Activated naive CD4-positive, alpha-beta T cell treated with anti-CD3 and anti-CD28 coated beads, Interleukin-2, amount 10 ng/mL, durations not matched to agents 7 days and 5 days (primary cell): ENCODE measurements at regions not wholly inside any gene's neighbourhood (a gene's known extent, or its start where the extent isn't known, plus 50 kb on each side); places are given as distances from the start of the nearest gene placed in this dataset.

Source experiments
- CTCF ChIA-PET: fragments of 350-600 bp; sonication (Branson Sonifier 250); formaldehyde crosslinking; loops from one replicate; lab custom pipeline; 2021; ENCODE audit warnings: antibody characterized with exemption; lab: Charles Lee
- DNase-seq: peaks from one replicate; pipeline ENCODE4 v3.0.0-alpha.2; 2020
- H3K27ac Mint-ChIP-seq: one replicate; pipeline ENCODE4 v1.8.0; 2021; ENCODE audit warnings: mild to moderate bottlenecking, moderate library complexity, mixed read lengths
- H3K27me3 Mint-ChIP-seq: one replicate; pipeline ENCODE4 v1.8.0; 2021; ENCODE audit warnings: mild to moderate bottlenecking, mixed read lengths
- H3K36me3 Mint-ChIP-seq: one replicate; pipeline ENCODE4 v1.8.0; 2021; ENCODE audit warnings: mixed read lengths
- H3K4me1 Mint-ChIP-seq: one replicate; pipeline ENCODE4 v1.8.0; 2021; ENCODE audit warnings: mixed read lengths
- H3K4me3 Mint-ChIP-seq: one replicate; pipeline ENCODE4 v1.8.0; 2021; ENCODE audit warnings: mild to moderate bottlenecking, moderate library complexity, mixed read lengths
- H3K9me3 Mint-ChIP-seq: one replicate; pipeline ENCODE4 v1.8.0; 2021; ENCODE audit warnings: mixed read lengths

GRCh38 chr10:90162271-90162853 is 461.0 kb downstream of the KIF20B start:
- CTCF ChIA-PET = no interaction called here
- Mint-ChIP-seq H3K9me3 (no peaks in the 10 kb centered on the region), H3K4me3 (no peak overlapping the region), H3K27me3 (no peaks in the 10 kb centered on the region), H3K27ac (no peak overlapping the region), H3K36me3 (no peaks in the 10 kb centered on the region), H3K4me1 (no peaks in the 10 kb centered on the region)
- no peak for DNase-seq

- H3K4me1 Mint-ChIP-seq = no peaks in the 10 kb centered on the region
- no peak overlapping the region for H3K27ac Mint-ChIP-seq
- no peaks in the 10 kb centered on the region for H3K9me3 Mint-ChIP-seq
- CTCF ChIA-PET = no interaction called here
- no peaks in the 10 kb centered on the region for H3K36me3 Mint-ChIP-seq
- DNase-seq = no peak
- H3K27me3 Mint-ChIP-seq = no peaks in the 10 kb centered on the region
- H3K4me3 Mint-ChIP-seq = no peak overlapping the region
Observed at GRCh38 chr10:90167174-90168064, 466.0 kb downstream of the KIF20B start.

GRCh38 chr10:90168244-90168643 is 466.9 kb downstream of the KIF20B start:
- DNase-seq = no peak
- Mint-ChIP-seq H3K4me1 (no peaks in the 10 kb centered on the region), H3K9me3 (no peaks in the 10 kb centered on the region), H3K27me3 (no peaks in the 10 kb centered on the region), H3K36me3 (no peaks in the 10 kb centered on the region), H3K4me3 (no peak overlapping the region), H3K27ac (no peak overlapping the region)
- CTCF ChIA-PET = no interaction called here

DNA sequence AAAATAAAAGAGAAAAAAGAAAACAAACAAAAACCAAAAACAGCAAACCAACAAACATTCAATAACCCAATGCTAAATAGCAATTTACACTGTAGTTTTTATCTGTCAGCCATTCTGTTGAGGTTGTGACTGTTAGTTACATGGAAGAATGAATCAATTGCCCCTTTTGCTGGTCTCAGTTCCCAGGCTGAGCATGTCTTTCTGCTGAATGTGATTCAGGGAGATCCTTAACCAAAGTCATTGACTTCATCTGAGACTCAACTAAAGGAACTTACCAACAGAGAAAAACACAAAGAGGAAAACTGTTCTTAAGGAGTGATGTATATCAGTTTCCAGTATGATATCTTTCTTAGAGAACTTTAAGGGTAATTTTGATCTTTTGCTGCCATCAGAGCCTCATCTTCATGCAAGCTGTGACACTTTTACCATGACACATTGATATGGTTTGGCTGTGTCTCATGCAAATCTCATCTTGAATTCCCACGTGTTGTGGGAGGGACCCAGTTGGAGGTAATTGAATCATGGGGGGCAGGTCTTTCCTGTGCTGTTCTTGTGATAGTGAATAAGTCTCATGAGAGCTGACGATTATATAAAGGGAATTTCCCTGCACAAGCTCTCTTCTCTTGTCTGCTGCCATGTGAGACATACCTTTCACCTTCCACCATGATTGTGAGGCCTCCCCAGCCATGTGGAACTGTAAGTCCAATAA is 469.8 kb downstream of the KIF20B start:
- Mint-ChIP-seq H3K27ac (no peak overlapping the region), H3K4me3 (no peak overlapping the region), H3K36me3 (no peaks in the 10 kb centered on the region), H3K27me3 (no peaks in the 10 kb centered on the region), H3K9me3 (no peaks in the 10 kb centered on the region), H3K4me1 (no peaks in the 10 kb centered on the region)
- DNase-seq = no peak
- CTCF ChIA-PET = no interaction called here

- CTCF ChIA-PET = no interaction called here
- no peaks in the 10 kb centered on the region for H3K4me1 Mint-ChIP-seq
- no peaks in the 10 kb centered on the region for H3K9me3 Mint-ChIP-seq
- no peak for DNase-seq
- no peaks in the 10 kb centered on the region for H3K36me3 Mint-ChIP-seq
- no peak overlapping the region for H3K27ac Mint-ChIP-seq
- no peak overlapping the region for H3K4me3 Mint-ChIP-seq
- H3K27me3 Mint-ChIP-seq = no peaks in the 10 kb centered on the region
Observed at GRCh38 chr10:90174531-90174930, 473.1 kb downstream of the KIF20B start.

DNA sequence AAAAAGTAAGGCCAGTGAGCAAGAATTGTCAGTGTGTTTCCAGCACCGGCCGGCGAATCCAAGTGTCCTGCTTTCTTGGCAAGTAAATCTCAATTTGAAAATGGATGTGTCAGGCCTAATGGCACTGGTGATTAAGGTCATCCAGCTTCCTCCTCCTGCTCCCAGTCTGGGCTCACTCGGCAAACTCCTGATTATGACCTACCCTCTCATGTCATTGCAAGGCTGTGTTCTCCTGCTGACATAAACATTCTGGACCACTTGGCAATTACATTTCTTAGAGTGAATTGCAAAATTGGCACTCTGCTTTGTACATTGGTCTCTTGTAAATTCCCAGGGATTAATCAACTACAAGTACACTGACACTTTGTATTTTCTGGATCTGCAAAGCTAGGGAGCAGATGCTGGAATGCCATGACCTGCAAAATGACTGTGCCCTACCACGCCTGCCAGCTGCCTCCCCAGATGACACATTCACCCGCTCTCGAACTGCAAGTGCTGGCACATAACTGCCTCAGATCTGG is 473.8 kb downstream of the KIF20B start:
- H3K9me3 Mint-ChIP-seq = no peaks in the 10 kb centered on the region
- no peak for DNase-seq
- H3K36me3 Mint-ChIP-seq = no peaks in the 10 kb centered on the region
- H3K4me1 Mint-ChIP-seq = no peaks in the 10 kb centered on the region
- CTCF ChIA-PET = no interaction called here
- H3K27ac Mint-ChIP-seq = no peak overlapping the region
- no peaks in the 10 kb centered on the region for H3K27me3 Mint-ChIP-seq
- no peak overlapping the region for H3K4me3 Mint-ChIP-seq

DNA sequence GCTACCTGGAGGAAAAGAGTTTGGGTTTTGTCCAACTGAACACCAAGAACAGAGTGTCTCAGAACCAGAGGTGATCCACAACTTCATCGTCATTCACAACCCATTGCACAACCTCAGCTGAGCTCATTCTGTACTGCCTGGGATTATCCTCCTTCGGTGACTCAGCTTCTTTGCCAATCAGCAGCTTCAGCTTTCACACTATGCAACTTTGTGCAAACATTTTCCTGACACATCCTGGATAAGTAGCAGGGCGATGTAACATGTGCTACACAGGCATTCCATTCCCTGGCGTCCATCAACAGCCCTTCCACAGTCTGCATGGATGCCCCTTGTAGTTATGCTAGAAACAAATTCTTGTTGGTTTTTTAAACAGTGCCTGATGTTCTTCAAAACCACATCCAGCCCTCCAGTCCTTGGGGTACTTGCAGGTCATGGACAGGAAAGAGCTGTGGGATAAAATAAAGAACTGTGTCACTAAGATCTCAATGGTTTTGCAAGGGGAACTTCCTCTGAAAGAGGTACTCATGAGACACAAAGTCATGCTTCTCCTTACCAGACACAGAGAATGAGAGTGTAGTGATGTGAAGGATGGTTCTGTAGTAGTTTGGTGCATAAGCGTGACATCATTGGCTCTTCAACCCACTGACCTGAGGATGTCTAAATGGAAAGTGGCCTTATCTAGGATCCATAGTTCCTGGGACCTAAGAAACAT is 478.5 kb downstream of the KIF20B start:
- Mint-ChIP-seq H3K9me3 (peaks cover 4% of the 10 kb centered on the region), H3K4me1 (no peaks in the 10 kb centered on the region), H3K4me3 (no peak overlapping the region), H3K27ac (no peak overlapping the region), H3K36me3 (no peaks in the 10 kb centered on the region), H3K27me3 (no peaks in the 10 kb centered on the region)
- CTCF ChIA-PET = no interaction called here
- DNase-seq = no peak

DNA sequence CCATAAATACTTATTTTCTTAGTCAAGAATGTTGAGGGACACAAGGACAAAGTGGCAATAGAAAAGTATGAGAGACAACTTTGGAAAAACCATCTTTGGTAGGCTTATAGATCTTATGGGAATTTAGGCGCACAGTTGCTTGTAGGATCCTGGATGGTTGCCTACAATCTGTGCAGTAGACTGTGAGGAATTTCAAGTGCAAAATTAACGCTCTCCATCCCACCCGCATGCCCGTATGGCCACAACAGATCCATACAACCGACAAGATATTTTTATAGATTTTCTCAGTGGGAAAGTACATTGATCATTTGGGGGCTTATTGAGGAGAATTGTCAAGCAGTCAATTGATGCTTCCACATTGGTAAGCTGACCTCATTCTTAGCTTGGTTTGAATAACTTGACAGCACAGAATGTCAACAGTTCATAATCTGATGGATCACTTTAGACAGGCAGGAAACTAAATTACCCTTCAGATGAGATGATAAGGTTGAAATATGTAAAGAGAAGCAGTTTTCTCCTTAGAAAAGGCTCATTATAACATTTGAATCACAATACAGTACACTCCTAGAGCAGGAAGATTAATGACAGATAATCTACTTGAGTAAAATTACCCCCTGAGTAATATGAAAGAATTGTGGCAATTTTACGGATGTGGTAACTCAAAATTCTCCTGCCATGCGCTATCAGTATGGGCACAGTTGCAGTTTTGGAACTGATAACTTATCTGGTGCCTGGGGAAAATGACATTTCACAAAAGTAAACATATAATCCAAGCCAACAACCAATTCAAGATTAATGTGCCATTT is 479.7 kb downstream of the KIF20B start:
- no peak for DNase-seq
- CTCF ChIA-PET = no interaction called here
- H3K27ac Mint-ChIP-seq = no peak overlapping the region
- no peaks in the 10 kb centered on the region for H3K36me3 Mint-ChIP-seq
- H3K4me3 Mint-ChIP-seq = no peak overlapping the region
- peaks cover 4% of the 10 kb centered on the region for H3K9me3 Mint-ChIP-seq
- no peaks in the 10 kb centered on the region for H3K27me3 Mint-ChIP-seq
- H3K4me1 Mint-ChIP-seq = no peaks in the 10 kb centered on the region

DNA sequence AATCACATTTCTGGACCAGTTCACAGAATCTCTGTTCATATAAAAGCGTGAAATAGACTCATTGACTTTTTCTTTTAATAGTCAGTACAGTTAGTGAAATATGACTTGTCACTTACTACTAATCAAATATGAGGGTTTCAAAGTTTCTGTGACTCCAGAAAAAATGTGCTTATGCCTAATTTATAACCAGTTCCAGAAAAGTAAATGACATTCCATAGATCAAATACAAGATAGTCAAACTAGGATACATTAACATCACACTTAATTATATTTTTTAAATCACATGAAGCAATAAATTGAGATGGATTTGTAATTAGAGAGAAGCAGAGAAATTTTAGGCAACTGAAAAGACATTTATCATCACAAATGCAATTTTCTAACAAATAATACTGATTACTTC is 491.4 kb downstream of the KIF20B start:
- Mint-ChIP-seq H3K36me3 (no peaks in the 10 kb centered on the region), H3K27me3 (no peaks in the 10 kb centered on the region), H3K9me3 (no peaks in the 10 kb centered on the region), H3K4me3 (no peak overlapping the region), H3K27ac (no peak overlapping the region), H3K4me1 (no peaks in the 10 kb centered on the region)
- DNase-seq = no peak
- CTCF ChIA-PET = no interaction called here

- Mint-ChIP-seq H3K36me3 (no peaks in the 10 kb centered on the region), H3K4me1 (no peaks in the 10 kb centered on the region), H3K9me3 (no peaks in the 10 kb centered on the region), H3K27me3 (no peaks in the 10 kb centered on the region), H3K4me3 (no peak overlapping the region), H3K27ac (no peak overlapping the region)
- DNase-seq = no peak
- CTCF ChIA-PET = no interaction called here
Observed at GRCh38 chr10:90193240-90193985, 492.0 kb downstream of the KIF20B start.

- no peak overlapping the region for H3K27ac Mint-ChIP-seq
- CTCF ChIA-PET = no interaction called here
- H3K27me3 Mint-ChIP-seq = no peaks in the 10 kb centered on the region
- no peak for DNase-seq
- H3K4me1 Mint-ChIP-seq = no peaks in the 10 kb centered on the region
- no peaks in the 10 kb centered on the region for H3K9me3 Mint-ChIP-seq
- no peaks in the 10 kb centered on the region for H3K36me3 Mint-ChIP-seq
- no peak overlapping the region for H3K4me3 Mint-ChIP-seq
Observed at GRCh38 chr10:90195288-90195840, 494.0 kb downstream of the KIF20B start.

GRCh38 chr10:90197766-90198165 is 496.4 kb downstream of the KIF20B start:
- Mint-ChIP-seq H3K27ac (no peak overlapping the region), H3K9me3 (no peaks in the 10 kb centered on the region), H3K4me1 (no peaks in the 10 kb centered on the region), H3K36me3 (no peaks in the 10 kb centered on the region), H3K4me3 (no peak overlapping the region), H3K27me3 (no peaks in the 10 kb centered on the region)
- CTCF ChIA-PET = no interaction called here
- DNase-seq = no peak

- H3K27me3 Mint-ChIP-seq = no peaks in the 10 kb centered on the region
- no peak overlapping the region for H3K4me3 Mint-ChIP-seq
- H3K4me1 Mint-ChIP-seq = no peaks in the 10 kb centered on the region
- H3K27ac Mint-ChIP-seq = no peak overlapping the region
- no peak for DNase-seq
- H3K9me3 Mint-ChIP-seq = no peaks in the 10 kb centered on the region
- CTCF ChIA-PET = no interaction called here
- no peaks in the 10 kb centered on the region for H3K36me3 Mint-ChIP-seq
Observed at GRCh38 chr10:90199093-90199492, 497.7 kb downstream of the KIF20B start.
